ENCODE measurements at regions not wholly inside any gene's neighbourhood (a gene's known extent, or its start where the extent isn't known, plus 50 kb on each side); places are given as distances from the start of the nearest gene placed in this dataset.
A peak's percentile ranks its signal among the peaks of the same experiment; 100 is the strongest.

GRCh38 chr6:4018171-4018923 lies 60.6 kb downstream of the FAM217A start:
- TF ChIP-seq CTCF (IDR thresholded peaks at IDR 0.05) (peak; percentile 29 to 72 (median 37)), EP300 (IDR thresholded peaks at IDR 0.05; ENCODE audit: low read depth) (no peak)

All from transverse colon (tissue), 3 donors.